ENCODE measurements at regions not wholly inside any gene's neighbourhood (a gene's known extent, or its start where the extent isn't known, plus 50 kb on each side); places are given as distances from the start of the nearest gene placed in this dataset.

- TF ChIP-seq ZNF8 (CRISPR knock-in tag; IDR thresholded peaks at IDR 0.05), result no peak
- no peak for TF ChIP-seq ESRRG (CRISPR knock-in tag; IDR thresholded peaks at IDR 0.05)
- no peak for TF ChIP-seq CSDC2 (CRISPR knock-in tag; IDR thresholded peaks at IDR 0.05)
- no peak for TF ChIP-seq ZFP3 (CRISPR knock-in tag; IDR thresholded peaks at IDR 0.05)
- no peak for TF ChIP-seq PPARA (CRISPR knock-in tag; IDR thresholded peaks at IDR 0.05; ENCODE audit: borderline replicate concordance)
- TF ChIP-seq, protein P1, sequence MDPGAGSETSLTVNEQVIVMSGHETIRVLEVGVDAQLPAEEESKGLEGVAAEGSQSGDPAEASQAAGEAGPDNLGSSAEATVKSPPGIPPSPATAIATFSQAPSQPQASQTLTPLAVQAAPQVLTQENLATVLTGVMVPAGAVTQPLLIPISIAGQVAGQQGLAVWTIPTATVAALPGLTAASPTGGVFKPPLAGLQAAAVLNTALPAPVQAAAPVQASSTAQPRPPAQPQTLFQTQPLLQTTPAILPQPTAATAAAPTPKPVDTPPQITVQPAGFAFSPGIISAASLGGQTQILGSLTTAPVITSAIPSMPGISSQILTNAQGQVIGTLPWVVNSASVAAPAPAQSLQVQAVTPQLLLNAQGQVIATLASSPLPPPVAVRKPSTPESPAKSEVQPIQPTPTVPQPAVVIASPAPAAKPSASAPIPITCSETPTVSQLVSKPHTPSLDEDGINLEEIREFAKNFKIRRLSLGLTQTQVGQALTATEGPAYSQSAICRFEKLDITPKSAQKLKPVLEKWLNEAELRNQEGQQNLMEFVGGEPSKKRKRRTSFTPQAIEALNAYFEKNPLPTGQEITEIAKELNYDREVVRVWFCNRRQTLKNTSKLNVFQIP (CRISPR knock-in tag; IDR thresholded peaks at IDR 0.05; ENCODE audit: borderline replicate concordance, low read depth), result no peak
- TF ChIP-seq ZNF70 (CRISPR knock-in tag; IDR thresholded peaks at IDR 0.05), result no peak
- no peak for TF ChIP-seq ZC3H10 (CRISPR knock-in tag; IDR thresholded peaks at IDR 0.05)
- TF ChIP-seq ISL1 (CRISPR knock-in tag; IDR thresholded peaks at IDR 0.05), result no peak
- TF ChIP-seq, protein P2, sequence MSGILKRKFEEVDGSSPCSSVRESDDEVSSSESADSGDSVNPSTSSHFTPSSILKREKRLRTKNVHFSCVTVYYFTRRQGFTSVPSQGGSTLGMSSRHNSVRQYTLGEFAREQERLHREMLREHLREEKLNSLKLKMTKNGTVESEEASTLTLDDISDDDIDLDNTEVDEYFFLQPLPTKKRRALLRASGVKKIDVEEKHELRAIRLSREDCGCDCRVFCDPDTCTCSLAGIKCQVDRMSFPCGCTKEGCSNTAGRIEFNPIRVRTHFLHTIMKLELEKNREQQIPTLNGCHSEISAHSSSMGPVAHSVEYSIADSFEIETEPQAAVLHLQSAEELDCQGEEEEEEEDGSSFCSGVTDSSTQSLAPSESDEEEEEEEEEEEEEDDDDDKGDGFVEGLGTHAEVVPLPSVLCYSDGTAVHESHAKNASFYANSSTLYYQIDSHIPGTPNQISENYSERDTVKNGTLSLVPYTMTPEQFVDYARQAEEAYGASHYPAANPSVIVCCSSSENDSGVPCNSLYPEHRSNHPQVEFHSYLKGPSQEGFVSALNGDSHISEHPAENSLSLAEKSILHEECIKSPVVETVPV (CRISPR knock-in tag; IDR thresholded peaks at IDR 0.05), result no peak
- TF ChIP-seq, protein P3, sequence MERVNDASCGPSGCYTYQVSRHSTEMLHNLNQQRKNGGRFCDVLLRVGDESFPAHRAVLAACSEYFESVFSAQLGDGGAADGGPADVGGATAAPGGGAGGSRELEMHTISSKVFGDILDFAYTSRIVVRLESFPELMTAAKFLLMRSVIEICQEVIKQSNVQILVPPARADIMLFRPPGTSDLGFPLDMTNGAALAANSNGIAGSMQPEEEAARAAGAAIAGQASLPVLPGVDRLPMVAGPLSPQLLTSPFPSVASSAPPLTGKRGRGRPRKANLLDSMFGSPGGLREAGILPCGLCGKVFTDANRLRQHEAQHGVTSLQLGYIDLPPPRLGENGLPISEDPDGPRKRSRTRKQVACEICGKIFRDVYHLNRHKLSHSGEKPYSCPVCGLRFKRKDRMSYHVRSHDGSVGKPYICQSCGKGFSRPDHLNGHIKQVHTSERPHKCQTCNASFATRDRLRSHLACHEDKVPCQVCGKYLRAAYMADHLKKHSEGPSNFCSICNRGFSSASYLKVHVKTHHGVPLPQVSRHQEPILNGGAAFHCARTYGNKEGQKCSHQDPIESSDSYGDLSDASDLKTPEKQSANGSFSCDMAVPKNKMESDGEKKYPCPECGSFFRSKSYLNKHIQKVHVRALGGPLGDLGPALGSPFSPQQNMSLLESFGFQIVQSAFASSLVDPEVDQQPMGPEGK (CRISPR knock-in tag; IDR thresholded peaks at IDR 0.05; ENCODE audit: borderline replicate concordance), result no peak
- TF ChIP-seq, protein P4, sequence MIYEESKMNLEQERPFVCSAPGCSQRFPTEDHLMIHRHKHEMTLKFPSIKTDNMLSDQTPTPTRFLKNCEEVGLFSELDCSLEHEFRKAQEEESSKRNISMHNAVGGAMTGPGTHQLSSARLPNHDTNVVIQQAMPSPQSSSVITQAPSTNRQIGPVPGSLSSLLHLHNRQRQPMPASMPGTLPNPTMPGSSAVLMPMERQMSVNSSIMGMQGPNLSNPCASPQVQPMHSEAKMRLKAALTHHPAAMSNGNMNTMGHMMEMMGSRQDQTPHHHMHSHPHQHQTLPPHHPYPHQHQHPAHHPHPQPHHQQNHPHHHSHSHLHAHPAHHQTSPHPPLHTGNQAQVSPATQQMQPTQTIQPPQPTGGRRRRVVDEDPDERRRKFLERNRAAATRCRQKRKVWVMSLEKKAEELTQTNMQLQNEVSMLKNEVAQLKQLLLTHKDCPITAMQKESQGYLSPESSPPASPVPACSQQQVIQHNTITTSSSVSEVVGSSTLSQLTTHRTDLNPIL (CRISPR knock-in tag; IDR thresholded peaks at IDR 0.05; ENCODE audit: low read depth), result no peak
- TF ChIP-seq TOX (CRISPR knock-in tag; IDR thresholded peaks at IDR 0.05; ENCODE audit: borderline replicate concordance), result no peak
- no peak for TF ChIP-seq RARB (CRISPR knock-in tag; IDR thresholded peaks at IDR 0.05)
- no peak for ATAC-seq
Observed at GRCh38 chr1:193931356-193931755, 744.9 kb upstream of the B3GALT2 start.

- no peak for TF ChIP-seq ESRRG (CRISPR knock-in tag; IDR thresholded peaks at IDR 0.05)
- TF ChIP-seq ZNF565 (CRISPR knock-in tag; conservative IDR thresholded peaks at IDR 0.05; ENCODE audit: low read depth), result no peak
- no peak for TF ChIP-seq ARNTL (CRISPR knock-in tag; IDR thresholded peaks at IDR 0.05; ENCODE audit: borderline replicate concordance, low read depth)
- TF ChIP-seq, protein P4 (CRISPR knock-in tag; IDR thresholded peaks at IDR 0.05; ENCODE audit: low read depth), result no peak
- TF ChIP-seq ZNF70 (CRISPR knock-in tag; IDR thresholded peaks at IDR 0.05), result no peak
- TF ChIP-seq BACH2 (CRISPR knock-in tag; IDR thresholded peaks at IDR 0.05; ENCODE audit: borderline replicate concordance), result no peak
- TF ChIP-seq PPARA (CRISPR knock-in tag; IDR thresholded peaks at IDR 0.05; ENCODE audit: borderline replicate concordance), result no peak
- TF ChIP-seq RARB (CRISPR knock-in tag; IDR thresholded peaks at IDR 0.05), result no peak
- TF ChIP-seq, protein P3 (CRISPR knock-in tag; IDR thresholded peaks at IDR 0.05; ENCODE audit: borderline replicate concordance), result no peak
- ATAC-seq, result no peak
Observed at GRCh38 chr1:193929374-193930033, 743.1 kb upstream of the B3GALT2 start.

DNA sequence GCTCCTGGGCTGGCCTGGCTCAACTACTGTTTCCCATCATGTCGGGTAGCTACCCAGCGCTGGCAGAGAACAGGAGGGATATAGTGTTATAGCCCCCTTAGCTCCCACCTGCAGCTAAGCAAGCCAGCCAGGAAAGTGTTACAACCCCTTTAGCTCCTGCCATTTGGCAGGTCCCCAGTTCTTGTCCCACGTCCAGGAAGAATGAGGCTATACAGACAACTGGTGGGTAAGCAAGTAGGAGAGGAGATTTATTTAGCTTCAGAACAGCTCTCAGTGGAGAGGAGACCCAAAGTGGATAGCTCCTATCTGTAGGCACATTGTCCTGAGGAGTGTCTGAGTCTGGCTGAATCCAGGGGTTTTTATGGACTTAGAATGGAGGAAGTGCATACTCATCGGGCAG is 741.1 kb upstream of the B3GALT2 start:
- ATAC-seq, result no peak
- TF ChIP-seq ZNF8 (CRISPR knock-in tag; IDR thresholded peaks at IDR 0.05), result no peak
- no peak for TF ChIP-seq ESRRG (CRISPR knock-in tag; IDR thresholded peaks at IDR 0.05)
- TF ChIP-seq RARB (CRISPR knock-in tag; IDR thresholded peaks at IDR 0.05), result no peak
- no peak for TF ChIP-seq ZFP3 (CRISPR knock-in tag; IDR thresholded peaks at IDR 0.05)
- TF ChIP-seq TCF4 (CRISPR knock-in tag; IDR thresholded peaks at IDR 0.05; ENCODE audit: borderline replicate concordance), result no peak
- no peak for TF ChIP-seq ZNF70 (CRISPR knock-in tag; IDR thresholded peaks at IDR 0.05)
- TF ChIP-seq, protein P3 (CRISPR knock-in tag; IDR thresholded peaks at IDR 0.05; ENCODE audit: borderline replicate concordance), result no peak
- TF ChIP-seq TSHZ2 (CRISPR knock-in tag; IDR thresholded peaks at IDR 0.05), result no peak
- no peak for TF ChIP-seq PPARA (CRISPR knock-in tag; IDR thresholded peaks at IDR 0.05; ENCODE audit: borderline replicate concordance)
- TF ChIP-seq ZFP30 (CRISPR knock-in tag; IDR thresholded peaks at IDR 0.05), result no peak
- no peak for TF ChIP-seq ARNTL (CRISPR knock-in tag; IDR thresholded peaks at IDR 0.05; ENCODE audit: borderline replicate concordance, low read depth)
- TF ChIP-seq CSDC2 (CRISPR knock-in tag; IDR thresholded peaks at IDR 0.05), result no peak
- no peak for TF ChIP-seq TOX (CRISPR knock-in tag; IDR thresholded peaks at IDR 0.05; ENCODE audit: borderline replicate concordance)
- TF ChIP-seq OSR1 (CRISPR knock-in tag; IDR thresholded peaks at IDR 0.05), result no peak
